Endometrial microvascular endothelial cells (primary cell): ENCODE measurements at regions not wholly inside any gene's neighbourhood (a gene's known extent, or its start where the extent isn't known, plus 50 kb on each side); places are given as distances from the start of the nearest gene placed in this dataset.
"Not testable (repeated sequence)": the region's sequence is repeated elsewhere in the genome, so short reads cannot be mapped to it uniquely, and the experiment has no call there.

ENCODE experiments used
- in situ Hi-C: cut with HindIII; loops from 2 replicates; pipeline ENCODE4 v1.10.0; 2017; ENCODE audit warnings: low sequenced_read_pairs, low pct_unique_long_range_greater_than_20kb; ENCODE audit errors: inconsistent ontology term

DNA sequence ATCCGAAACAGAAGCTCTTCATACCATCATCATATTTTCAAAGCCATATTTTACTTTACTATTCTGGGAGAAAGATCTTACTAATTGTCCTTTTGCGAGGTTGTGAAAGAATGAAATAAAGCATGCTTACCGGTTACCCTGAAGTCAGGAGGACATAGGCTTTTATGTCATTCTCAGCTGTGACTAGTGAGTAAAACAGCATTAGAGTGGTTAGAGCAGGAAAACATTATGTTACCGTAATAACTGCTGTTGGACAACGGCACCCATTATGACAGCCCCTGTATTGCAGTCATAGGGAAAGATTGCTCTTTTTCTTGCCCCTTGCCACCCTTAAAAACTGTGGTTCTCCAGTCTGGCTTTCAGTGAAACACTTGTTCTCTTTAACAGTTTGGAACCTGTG is 1035.7 kb downstream of the ZPLD1 start:
- in situ Hi-C loops: no loop called here

DNA sequence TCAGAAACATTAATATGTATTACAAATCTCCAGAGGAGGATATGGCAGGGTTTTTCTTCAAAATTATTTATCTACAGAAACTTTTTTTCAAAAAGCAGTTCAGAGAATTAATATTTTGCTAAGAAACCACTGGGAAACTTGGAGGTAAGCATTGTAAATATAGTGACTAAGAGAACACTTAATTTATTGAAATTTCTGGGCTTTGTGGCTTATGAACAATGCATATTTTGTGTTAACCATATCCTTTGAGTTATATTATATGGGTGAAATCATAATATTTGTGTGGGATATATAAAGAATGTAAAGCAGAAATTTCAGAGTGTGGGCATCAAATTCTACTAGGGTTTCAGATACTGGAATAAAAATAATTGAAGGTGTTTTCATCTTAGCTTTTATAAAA is 1059.2 kb downstream of the ZPLD1 start:
- in situ Hi-C loops: no loop called here

DNA sequence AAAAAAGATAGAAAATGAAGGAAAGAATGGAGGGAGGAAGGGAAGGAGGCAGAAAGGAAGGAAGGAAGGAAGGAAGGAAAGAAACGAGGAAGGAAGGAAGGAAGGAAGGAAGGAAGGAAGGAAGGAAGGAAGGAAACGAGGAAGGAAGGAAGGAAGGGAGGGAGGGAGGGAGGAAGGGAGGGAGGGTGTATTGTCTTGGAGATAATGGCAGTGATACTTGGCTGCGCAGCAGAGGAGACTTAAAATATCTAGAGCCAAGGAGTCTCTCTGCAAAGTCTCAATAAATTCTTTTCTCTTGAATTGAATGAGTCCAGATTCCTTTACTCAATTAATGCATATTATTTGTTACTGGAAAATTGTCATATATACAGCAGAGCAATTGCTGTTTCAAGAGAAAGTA is 1059.7 kb downstream of the ZPLD1 start:
- in situ Hi-C loops: no loop called here

DNA sequence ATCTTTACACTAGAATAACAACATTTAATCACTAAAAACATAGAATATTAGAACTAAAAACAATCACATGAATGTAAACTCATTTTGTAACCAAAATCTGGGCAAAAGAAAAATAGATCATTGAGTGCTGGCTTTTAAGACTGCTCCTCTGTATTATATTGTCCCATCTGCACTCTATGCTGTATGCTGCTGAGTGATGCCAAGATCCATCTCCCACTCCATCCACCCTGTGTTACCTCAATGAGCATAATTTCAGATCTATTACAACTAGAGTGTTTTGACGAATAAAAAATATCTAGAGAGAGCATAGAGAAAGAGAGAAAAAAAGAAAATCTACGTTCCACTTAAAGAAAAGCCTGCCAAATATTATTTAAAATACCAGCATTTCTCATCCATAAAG is 1060.4 kb downstream of the ZPLD1 start:
- in situ Hi-C loops: no loop called here

DNA sequence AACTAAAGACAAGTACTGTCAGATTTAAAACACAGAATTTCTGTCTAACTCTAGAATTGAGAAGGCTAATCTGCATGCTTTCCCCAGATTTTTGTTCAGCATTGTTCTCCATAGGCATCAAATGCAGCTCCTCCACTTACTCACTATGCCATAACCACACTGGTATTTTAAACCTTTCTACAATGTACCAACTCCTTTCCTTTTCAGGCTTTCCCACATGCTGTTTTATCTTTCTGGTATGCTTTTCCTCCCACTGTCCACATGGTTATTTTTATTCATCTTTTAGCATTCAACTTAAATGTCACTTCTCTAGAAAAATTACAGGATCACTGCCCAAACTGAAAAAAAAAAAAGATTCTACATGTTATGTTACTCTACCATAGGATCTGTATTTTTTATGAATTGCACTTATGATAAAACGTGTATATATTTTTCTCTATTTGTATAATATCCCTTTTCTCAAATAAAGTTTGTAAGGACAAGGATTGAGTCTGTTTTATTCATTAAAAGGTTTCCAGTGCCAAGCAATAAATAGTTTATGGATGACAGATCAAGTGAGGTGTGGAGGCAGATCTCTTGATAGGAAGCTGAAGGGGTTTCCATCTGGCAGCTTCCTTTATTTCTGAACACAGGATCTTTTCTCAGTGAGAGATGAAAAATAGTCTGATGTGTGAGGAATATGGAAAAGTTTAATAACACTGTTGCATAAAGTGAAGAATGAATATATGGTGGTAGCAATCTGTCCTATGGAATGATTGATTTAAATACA is 1064.5 kb downstream of the ZPLD1 start:
- in situ Hi-C loops: no loop called here

DNA sequence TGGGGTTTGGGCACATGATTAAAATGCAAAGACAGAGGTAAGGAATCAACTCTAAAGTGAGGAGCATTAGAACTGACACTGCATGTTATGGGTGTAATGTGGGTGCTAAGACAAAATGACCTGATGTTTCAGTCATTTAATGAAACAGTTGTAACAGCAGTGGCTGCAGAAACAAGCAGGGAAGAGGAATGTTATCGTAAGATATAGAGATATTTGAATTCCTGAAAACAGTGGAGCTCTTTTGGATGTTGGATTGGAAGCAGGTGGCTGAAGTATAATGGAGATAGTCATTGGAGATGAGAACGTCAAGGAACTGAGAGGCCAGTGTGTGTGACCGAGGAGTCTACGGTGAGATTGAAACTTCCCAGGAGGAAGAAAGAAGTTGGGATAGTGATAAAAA is 1065.2 kb downstream of the ZPLD1 start:
- in situ Hi-C loops: no loop called here

DNA sequence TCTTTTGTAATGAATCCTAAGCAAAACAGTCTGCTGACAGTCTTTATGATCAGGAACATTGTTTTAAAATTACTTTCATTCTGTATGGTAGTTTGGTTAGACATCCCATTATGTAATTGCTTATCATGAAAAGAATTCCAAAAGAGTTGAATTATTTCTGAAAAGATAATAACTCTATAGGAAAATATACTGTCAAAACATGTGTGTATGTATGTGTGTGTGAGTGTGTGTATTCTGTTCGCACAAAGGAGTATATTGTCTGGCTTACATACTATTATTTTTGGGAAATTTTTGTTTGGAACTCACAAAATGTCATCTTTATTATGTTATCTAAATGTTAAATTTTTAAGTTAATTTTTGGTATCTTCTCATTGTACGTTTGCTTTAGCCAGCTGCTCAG is 1075.9 kb downstream of the ZPLD1 start:
- in situ Hi-C loops: no loop called here

DNA sequence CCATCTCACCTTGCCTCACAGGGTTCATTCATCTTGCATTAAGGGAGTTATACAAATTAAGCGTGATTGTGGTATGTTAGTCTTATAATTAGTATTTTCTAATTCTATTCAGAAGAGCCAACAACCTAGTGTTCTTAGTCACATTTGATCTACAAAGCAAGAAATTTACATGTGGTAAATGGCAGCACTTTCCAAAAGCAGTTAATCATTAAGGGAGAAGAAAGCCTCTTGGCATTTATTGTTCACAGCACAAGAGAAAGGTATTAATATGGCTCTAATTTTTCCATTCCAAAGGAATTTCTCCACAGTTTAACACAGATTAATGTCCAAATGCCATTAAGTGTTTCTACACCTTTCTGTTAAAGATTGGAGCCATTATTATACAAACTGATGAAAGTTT is 1077.1 kb downstream of the ZPLD1 start:
- in situ Hi-C loops: no loop called here

DNA sequence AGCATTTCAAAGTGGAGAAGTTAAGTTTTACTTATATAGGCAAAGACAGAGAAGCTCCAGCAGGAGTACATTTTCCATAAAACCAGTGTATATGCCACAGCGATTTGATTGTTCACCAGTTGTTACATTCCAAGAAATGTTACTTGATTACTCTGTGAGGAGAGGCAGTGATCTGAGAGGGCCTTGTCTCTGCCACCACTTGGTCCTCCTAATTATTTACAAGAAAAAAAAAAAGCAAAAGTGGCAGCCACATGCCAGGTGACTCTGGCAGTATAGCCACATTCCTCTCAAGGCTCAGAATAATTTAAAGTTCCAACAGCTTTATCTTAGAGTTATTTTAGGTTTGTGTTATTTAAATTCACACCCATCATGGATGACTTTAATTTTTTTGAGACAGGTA is 1077.8 kb downstream of the ZPLD1 start:
- in situ Hi-C loops: no loop called here

DNA sequence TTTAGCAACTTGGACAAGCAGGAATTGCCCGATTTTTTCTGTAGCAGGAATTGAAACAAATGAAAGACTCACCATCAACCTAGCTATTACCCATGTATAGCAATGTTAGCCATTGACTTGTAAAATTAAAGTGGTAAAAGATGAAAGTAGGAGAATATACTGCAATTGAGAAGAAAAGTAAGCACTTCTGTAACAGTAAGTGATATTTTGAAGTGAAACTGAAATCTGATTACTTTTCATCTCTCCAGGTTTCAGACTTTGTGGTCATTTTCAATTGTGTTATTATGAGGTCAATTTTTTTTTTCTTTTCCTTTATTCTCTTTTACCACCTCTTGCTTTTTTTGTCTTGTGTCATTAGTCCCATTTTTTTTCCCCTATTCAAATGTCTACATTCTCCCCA is 1078.2 kb downstream of the ZPLD1 start:
- in situ Hi-C loops: no loop called here

DNA sequence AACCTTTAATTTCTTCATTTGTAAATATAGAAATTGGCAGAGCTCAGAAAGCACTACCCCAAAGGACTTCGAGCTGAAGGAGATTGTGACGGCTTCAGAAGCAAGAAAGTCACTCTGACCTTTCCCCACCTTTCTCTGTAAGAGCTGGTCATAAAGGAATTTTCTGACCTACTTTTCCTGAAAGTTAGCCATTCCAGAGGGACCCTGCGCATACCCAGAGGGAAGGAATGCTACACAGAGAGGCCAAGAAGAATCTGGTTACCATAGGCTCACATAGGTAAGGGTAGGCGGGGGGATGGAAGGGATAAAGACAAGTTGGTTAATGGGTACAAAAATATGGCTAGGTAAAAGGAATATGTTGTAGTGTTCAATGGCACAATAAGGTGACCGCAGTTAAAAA is 1080.3 kb downstream of the ZPLD1 start:
- in situ Hi-C loops: no loop called here

DNA sequence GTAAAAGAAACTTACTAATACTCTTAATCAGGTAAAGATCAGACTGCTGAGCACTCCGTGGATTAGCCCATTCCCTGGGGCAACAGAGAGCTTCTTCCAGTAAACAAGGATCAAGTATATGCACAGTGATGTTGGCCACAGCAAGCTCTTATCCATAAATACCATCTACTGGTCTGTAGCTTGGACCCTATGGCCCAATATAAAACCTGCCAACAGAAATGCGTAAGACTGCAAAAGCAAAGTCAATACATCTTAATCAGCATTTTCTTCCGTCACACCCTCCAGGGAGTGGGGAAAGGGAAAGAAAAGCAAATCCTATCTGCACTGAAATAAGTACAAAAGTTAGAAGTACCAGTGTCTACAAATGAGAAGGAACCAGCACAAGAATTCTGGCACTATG is 1082.1 kb downstream of the ZPLD1 start:
- in situ Hi-C loops: no loop called here

DNA sequence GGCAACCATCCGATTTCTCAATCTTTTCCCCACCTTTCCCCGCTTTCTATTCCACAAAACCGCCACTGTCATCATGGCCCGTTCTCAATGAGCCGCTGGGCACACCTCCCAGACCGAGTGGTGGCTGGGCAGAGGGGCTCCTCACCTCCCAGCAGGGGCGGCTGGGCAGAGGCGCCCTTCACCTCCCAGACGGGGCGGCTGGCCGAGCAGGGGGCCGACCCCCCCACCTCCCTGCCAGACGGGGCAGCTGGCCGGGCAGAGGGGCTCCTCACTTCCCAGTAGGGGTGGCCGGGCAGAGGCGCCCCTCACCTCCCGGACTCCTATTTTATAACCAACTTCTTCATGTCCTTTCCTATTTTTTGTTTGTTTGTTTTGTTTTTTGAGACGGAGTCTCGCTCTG is 1096.5 kb downstream of the ZPLD1 start:
- in situ Hi-C loops: not testable (repeated sequence)

DNA sequence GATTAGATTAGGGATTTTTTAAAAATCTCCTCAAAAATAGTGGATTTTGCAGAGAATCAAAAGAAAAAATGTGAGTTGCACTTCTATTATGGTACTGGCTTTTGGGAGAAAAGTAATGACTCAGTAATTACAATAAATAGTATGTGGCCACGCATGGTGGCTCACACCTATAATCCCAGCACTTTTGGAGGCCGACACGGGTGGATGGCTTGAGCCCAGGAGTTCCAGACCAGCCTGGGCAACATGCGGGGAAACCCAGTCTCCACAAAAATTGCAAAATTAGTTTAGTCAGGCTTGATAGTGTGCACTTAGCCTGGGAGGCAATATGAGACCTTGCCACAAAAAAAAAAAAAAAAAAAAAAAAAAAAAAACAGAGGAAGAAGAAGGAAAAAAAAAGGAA is 1098.2 kb downstream of the ZPLD1 start:
- in situ Hi-C loops: no loop called here

DNA sequence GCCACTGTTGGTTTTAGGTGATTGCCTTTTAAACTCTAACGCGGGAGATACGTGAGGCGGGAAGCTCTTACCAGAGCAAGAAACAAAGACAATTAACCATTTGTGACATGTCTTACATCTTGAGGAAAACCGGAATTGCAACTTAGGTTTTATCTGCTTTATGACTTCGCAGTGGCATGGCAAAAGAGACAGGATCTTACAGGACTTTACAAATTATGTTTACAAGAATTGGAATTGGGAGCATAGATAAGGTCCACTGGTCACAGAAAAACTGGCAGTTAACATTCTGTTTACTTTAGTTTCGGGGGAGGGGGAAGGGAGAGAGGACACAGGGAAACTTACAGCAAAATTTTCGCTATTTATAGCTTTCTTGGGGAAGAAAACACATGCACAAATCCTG is 1119.6 kb downstream of the ZPLD1 start:
- in situ Hi-C loops: no loop called here

DNA sequence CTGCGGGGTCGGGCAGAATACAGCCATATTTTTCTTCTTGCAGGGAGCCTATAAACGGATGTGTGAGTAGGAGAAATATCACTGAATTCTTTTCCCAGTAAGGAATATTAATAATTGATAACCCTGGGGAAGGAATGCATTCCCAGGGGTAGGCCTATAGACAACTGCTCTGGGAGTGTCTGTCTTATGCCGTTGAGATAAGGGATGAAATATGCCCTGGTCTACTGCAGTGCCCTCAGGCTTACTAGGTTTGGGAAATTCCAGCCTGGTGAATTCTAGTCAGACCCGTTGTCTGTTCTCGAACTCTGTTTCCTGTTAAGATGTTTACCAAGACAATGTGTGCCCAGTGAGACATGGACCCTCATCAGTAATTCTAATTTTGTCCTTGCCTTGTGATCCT is 1129.3 kb downstream of the ZPLD1 start:
- in situ Hi-C loops: not testable (repeated sequence)

DNA sequence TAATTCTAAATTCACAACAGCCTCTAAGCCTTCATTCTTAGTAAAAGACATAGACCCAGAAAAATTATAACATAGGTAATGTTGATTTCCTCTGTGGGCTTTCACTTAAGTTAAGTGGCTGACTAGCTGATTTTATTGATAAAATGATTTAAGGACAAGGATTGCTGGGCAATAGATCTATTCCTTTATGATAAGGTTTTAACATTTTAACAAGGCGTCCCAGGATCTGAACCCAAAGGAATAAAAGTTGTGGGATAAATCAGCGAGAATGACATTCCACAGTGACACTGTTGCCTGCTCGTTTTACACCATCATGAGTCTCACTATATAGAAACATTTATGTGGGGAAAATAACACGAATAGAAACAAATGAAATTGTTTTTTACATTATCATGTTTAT is 1151.0 kb downstream of the ZPLD1 start:
- in situ Hi-C loops: no loop called here

DNA sequence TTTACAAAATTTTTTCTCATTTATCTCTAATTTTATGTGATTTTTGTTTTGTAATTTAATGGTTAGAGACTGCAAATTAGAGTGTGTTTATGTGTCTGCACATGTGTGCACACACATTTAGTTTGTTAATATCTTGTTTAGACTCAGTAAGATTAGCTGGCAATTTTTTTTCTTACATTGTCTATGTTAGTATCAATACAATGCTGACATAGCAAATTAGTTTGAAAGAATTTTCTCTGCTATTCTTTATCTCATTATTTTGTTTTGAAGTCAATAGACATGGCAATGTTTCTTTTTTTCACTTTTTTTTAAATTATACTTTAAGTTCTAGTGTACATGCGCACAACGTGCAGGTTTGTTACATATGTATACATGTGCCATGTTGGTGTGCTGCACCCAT is 1155.0 kb downstream of the ZPLD1 start:
- in situ Hi-C loops: no loop called here

DNA sequence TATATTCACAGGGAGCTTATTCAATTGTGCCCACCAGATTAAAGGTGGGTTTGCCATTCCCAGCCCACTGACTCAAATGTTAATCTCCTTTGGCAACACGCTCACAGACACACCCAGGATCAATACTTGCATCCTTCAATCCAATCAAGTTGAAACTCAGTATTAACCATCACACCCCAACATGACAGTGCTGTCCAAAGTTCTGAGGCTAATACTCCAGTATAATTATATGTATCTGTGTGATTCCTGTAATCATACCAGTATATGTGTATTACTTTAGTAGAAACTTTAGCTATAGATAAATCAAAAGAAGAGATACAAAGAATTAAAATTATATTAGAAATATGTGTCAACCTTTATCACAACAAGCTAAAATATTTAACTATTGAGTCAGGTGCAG is 1166.0 kb downstream of the ZPLD1 start:
- in situ Hi-C loops: no loop called here

DNA sequence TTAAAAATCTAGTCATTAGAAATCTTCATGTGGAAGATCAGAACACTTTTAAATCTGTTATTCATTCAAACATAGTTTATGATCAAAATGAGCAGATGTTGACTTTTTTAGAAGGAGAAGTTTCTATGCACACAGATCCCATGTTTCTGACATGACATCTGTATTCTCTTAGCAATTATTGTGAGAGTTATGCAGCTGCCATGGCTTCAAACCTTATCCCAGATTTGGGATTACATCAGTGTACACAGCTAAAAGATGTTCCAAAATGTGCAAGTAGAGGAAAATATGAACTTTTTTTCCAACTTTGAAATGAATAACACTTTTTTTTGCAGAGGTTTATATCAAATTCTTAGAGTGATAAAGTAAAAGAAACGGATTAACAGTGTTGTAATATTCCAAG is 1166.9 kb downstream of the ZPLD1 start:
- in situ Hi-C loops: no loop called here

DNA sequence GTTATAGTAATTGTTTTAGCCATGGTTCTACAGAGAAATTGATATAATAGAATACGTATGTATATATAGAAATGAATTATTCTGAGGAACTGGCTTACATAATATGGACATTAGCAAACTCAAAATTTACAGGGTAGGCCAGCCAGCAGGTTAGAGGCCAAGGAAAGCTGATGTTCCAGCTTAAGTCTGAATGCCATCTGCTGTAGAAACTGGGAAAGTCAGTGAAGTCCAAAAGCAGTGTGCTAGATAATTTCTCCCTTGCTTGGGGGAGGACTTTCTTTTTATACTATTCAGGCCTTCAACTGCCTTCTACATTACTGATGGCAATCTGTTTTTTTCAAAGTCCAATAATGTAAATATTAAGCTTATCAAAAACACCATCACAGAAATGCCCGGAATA is 1174.7 kb downstream of the ZPLD1 start:
- in situ Hi-C loops: no loop called here
